ENCODE measurements at regions not wholly inside any gene's neighbourhood (a gene's known extent, or its start where the extent isn't known, plus 50 kb on each side); places are given as distances from the start of the nearest gene placed in this dataset.

GRCh38 chr2:143954186-143954585 is 565.7 kb downstream of the ZEB2 start:
- Histone ChIP-seq H3K23ac (ENCODE audit: insufficient read length, low read depth, low read length) (no peak overlapping the region), H3K4me1 (ENCODE audit: insufficient read depth, low read length) (no peaks in the 10 kb centered on the region), H3K18ac (ENCODE audit: insufficient read length, low read depth, low read length) (no peak overlapping the region), H2BK12ac (ENCODE audit: insufficient read length, low read depth, low read length) (no peak overlapping the region), H4K91ac (ENCODE audit: insufficient read length, low read depth, low read length) (no peak overlapping the region), H2BK5ac (ENCODE audit: insufficient read length, low read length) (no peak overlapping the region), H3K4ac (ENCODE audit: low read depth, low read length) (no peak overlapping the region), H3K56ac (ENCODE audit: insufficient read length, low read depth, low read length) (no peak overlapping the region), H3K27me3 (ENCODE audit: insufficient read depth, low read length) (no peaks in the 10 kb centered on the region), H4K8ac (replicated peaks; ENCODE audit: insufficient read length, low read depth, low read length) (no peak overlapping the region), H3K27ac (ENCODE audit: insufficient read length, low read depth, low read length) (no peak overlapping the region), H2BK15ac (ENCODE audit: low read depth, low read length) (no peak overlapping the region), H3K23me2 (ENCODE audit: insufficient read length, low read depth, low read length, poor library complexity, severe bottlenecking) (no peaks in the 10 kb centered on the region), H3K79me2 (ENCODE audit: insufficient read depth, low read length) (no peaks in the 10 kb centered on the region), H3K4me2 (ENCODE audit: insufficient read depth, insufficient read length, low read length) (no peak overlapping the region), H3K14ac (ENCODE audit: insufficient read depth, low read length) (no peak overlapping the region), H2AK5ac (ENCODE audit: insufficient read length, low read length) (no peak overlapping the region), H3K9ac (ENCODE audit: extremely low read depth, insufficient read length, low read length) (no peak overlapping the region), H4K5ac (ENCODE audit: insufficient read length, low read depth, low read length) (no peak overlapping the region), H3K9me3 (ENCODE audit: control insufficient read depth, low read depth, low read length) (no peaks in the 10 kb centered on the region), H2BK120ac (ENCODE audit: low read depth, low read length, poor library complexity, severe bottlenecking) (no peak overlapping the region), H4K20me1 (ENCODE audit: control insufficient read depth, insufficient read depth, insufficient read length) (no peaks in the 10 kb centered on the region), H2BK20ac (ENCODE audit: low read depth, low read length, poor library complexity, severe bottlenecking) (no peak overlapping the region), H3T11ph (ENCODE audit: low read length) (no peak overlapping the region), H2AFZ (ENCODE audit: low read length) (no peak overlapping the region), H3K79me1 (ENCODE audit: insufficient read depth, low read depth, low read length, poor library complexity, severe bottlenecking) (no peaks in the 10 kb centered on the region)
- H3K4me3 Mint-ChIP-seq, result no peak overlapping the region
- H3K4me1 Mint-ChIP-seq, result peaks cover 11 to 23% of the 10 kb centered on the region in 2 experiments
- no peak overlapping the region for H3K27ac Mint-ChIP-seq
- H3K36me3 Mint-ChIP-seq (ENCODE audit: insufficient read depth in 1 of 3, low read depth in 3 of 3), result no peaks in the 10 kb centered on the region
- no peak for DNase-seq
- H3K27me3 Mint-ChIP-seq (ENCODE audit: low read depth), result no peaks in the 10 kb centered on the region
- H3K9me3 Mint-ChIP-seq, result no peaks in the 10 kb centered on the region
- no CpG with 5 or more reads among the region's 4 CpGs for WGBS (ENCODE audit: extremely low coverage, insufficient read length, low lambda C conversion rate)
- no peak for TF ChIP-seq CTCF (conservative IDR thresholded peaks at IDR 0.05)

Measured in H9 (cell line).